ENCODE measurements at regions not wholly inside any gene's neighbourhood (a gene's known extent, or its start where the extent isn't known, plus 50 kb on each side); places are given as distances from the start of the nearest gene placed in this dataset.

DNA sequence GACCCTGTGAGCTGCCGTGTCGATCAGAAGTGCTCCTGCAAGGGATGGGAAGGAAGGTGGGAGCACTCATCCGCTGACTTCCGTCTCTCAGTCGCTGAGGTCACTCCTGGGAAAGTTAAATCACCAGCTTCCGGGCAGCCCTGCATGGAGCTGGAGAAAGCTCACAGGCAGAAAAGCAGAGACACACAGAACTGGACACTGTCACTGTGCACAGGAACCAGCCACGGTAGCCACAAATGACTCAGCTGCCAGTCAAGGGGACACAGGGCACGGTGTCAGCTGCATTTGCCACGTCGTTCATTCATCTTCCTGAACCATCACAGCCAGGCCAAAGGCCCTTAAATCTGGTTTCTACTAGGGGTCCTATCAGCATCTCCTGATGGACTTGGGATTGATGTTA, 226.4 kb upstream of the PSMD7 start:
- DNase-seq, result no peak
- TF ChIP-seq GATA1 (IDR thresholded peaks at IDR 0.05; ENCODE audit: low read depth, low read length) (no peak), POLR2A (IDR thresholded peaks at IDR 0.05; ENCODE audit: low read length) (no peak)

- TF ChIP-seq POLR2A (IDR thresholded peaks at IDR 0.05; ENCODE audit: low read length), result no peak
- no peak for TF ChIP-seq GATA1 (IDR thresholded peaks at IDR 0.05; ENCODE audit: low read depth, low read length)
- no peak for DNase-seq
These were observed 232.4 kb upstream of the PSMD7 start for GRCh38 chr16:74064120-74064735.

DNA sequence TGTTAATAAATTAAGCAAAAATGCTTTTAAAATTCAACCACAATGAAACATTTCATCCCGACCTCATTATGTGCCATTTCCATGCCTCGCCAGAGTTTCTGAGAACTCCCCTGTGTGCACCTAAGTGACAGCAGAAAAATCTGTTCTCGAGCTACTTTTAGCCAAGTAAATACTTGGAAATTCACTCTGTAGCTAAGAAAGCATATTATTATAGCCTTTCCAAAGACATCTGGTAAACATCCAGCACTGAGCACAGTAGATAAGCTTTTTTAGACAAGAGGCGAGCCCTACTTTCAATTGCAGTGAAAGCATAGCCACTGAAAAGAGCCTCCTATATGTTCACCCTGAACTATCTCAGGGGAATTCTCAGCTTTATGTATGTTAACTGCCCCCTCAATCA, 242.8 kb upstream of the PSMD7 start:
- no peak for DNase-seq
- no peak for TF ChIP-seq GATA1 (IDR thresholded peaks at IDR 0.05; ENCODE audit: low read depth, low read length)
- TF ChIP-seq POLR2A (IDR thresholded peaks at IDR 0.05; ENCODE audit: low read length), result no peak

DNA sequence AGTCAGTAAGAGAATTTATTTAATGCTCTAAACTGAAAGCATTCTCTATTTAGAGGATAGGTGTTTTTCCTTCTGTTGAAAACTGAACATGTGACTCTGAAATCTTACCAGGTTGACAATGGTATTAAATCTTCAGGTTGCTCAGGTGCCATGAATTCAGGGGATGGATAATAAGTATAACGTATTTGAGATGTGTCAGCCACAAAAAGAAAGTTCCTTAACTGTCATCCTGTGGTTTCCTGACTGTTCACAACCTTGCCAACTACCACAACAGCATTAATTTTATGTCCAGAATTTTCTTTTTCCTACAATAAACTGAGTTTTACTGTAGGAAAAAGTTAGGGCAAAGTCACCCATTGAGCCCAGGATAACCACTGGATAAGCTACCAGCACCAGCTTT, 243.3 kb upstream of the PSMD7 start:
- TF ChIP-seq GATA1 (IDR thresholded peaks at IDR 0.05; ENCODE audit: low read depth, low read length) (no peak), POLR2A (IDR thresholded peaks at IDR 0.05; ENCODE audit: low read length) (no peak)

DNA sequence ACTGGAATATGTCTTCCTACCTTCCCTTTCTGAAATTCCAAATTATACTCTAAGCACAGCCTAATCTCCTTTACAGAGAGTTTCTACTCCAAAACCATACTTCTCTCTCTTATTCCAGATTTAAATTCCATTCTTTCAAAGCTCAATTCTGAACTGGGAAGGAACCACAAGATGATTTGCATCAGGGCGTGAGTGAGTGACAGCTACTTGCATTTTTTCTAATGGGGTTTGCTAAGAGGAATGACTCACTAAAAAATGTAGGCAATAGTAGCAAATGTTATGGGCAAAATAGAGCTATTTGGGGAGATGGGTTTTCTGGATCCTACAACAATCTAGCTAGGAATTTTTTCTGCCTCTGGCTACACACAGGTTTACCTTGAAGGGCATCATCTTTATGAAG, 244.6 kb upstream of the PSMD7 start:
- TF ChIP-seq POLR2A (IDR thresholded peaks at IDR 0.05; ENCODE audit: low read length) (no peak), GATA1 (IDR thresholded peaks at IDR 0.05; ENCODE audit: low read depth, low read length) (no peak)
- DNase-seq, result no peak

More for the DNA sequence above, 243.3 kb upstream of the PSMD7 start:
- DNase-seq, result no peak

DNA sequence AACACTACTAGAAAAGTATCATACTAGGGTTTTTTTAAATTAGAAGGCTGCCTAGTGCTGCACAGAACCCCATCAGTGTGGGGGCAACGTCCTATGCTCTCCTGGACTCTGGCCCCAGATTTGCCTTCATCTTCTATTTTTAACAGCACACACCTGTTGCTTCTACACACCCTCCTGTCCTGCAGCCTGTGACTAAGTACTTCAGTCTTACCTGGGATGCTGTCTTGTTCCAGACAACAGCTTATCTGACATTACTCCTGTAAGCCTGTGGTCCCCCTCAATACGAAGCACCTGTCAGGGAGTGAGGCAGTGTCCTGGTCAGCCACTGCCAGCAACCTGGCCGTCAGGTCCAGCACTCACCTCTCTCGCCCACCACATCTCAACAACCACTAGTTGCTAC, 247.6 kb upstream of the PSMD7 start:
- TF ChIP-seq POLR2A (IDR thresholded peaks at IDR 0.05; ENCODE audit: low read length) (no peak), GATA1 (IDR thresholded peaks at IDR 0.05; ENCODE audit: low read depth, low read length) (no peak)
- no peak for DNase-seq

- DNase-seq, result no peak
- TF ChIP-seq GATA1 (IDR thresholded peaks at IDR 0.05; ENCODE audit: low read depth, low read length) (no peak), POLR2A (IDR thresholded peaks at IDR 0.05; ENCODE audit: low read length) (no peak)
These were observed 250.1 kb upstream of the PSMD7 start for GRCh38 chr16:74046524-74046923.

GRCh38 chr16:74045513-74045912, 251.1 kb upstream of the PSMD7 start:
- TF ChIP-seq GATA1 (IDR thresholded peaks at IDR 0.05; ENCODE audit: low read depth, low read length) (no peak), POLR2A (IDR thresholded peaks at IDR 0.05; ENCODE audit: low read length) (no peak)
- no peak for DNase-seq

DNA sequence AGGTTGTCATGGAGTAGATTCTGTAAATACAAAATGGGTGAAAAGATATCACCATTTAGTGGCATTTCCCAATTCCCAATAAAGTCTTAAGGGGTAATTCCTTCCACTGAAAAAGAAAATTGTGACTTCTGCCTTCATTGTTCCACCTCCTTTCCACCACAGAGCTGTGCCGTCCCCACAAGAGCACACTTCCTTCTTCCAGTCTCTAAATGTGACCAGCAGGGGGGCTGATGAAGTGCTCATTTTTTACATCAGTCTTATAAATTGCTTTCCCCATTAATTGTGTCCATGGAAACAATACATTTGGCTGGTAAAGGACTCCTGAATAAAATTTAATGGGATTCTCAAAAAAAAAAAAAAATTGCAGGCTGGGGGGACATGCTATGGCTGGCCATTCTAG, 260.8 kb upstream of the PSMD7 start:
- TF ChIP-seq POLR2A (IDR thresholded peaks at IDR 0.05; ENCODE audit: low read length) (no peak), GATA1 (IDR thresholded peaks at IDR 0.05; ENCODE audit: low read depth, low read length) (no peak)
- peak in 1 of 2 experiments; percentile 1 for DNase-seq

- DNase-seq, result peak in 1 of 2 experiments; percentile 12
- TF ChIP-seq POLR2A (IDR thresholded peaks at IDR 0.05; ENCODE audit: low read length) (no peak), GATA1 (IDR thresholded peaks at IDR 0.05; ENCODE audit: low read depth, low read length) (no peak)
These were observed 261.8 kb upstream of the PSMD7 start for GRCh38 chr16:74034862-74035261.

GRCh38 chr16:74034200-74034599, 262.4 kb upstream of the PSMD7 start:
- no peak for TF ChIP-seq POLR2A (IDR thresholded peaks at IDR 0.05; ENCODE audit: low read length)
- no peak for TF ChIP-seq GATA1 (IDR thresholded peaks at IDR 0.05; ENCODE audit: low read depth, low read length)
- DNase-seq, result no peak

GRCh38 chr16:74033441-74033995, 263.1 kb upstream of the PSMD7 start:
- TF ChIP-seq POLR2A (IDR thresholded peaks at IDR 0.05; ENCODE audit: low read length), result no peak
- TF ChIP-seq GATA1 (IDR thresholded peaks at IDR 0.05; ENCODE audit: low read depth, low read length), result no peak
- DNase-seq, result no peak

DNA sequence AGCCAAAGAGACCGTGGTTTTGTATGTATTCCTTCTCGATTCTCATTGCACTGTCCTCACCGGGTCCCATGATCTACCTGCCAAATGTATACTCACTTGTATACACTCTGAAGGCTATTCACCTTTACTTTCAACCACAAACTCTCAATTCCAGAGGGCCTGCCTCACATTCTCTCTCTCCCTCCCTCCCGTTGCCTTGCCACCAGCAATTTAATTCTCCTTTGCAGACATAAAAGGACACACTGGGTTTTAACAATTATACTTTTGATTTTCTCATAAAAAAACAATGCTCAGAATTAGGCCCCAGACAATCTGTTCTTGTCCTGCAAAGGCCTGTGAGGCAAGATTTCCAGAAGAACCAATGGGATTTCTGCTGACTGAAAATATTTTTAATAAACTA, 265.1 kb upstream of the PSMD7 start:
- DNase-seq, result no peak
- TF ChIP-seq POLR2A (IDR thresholded peaks at IDR 0.05; ENCODE audit: low read length) (no peak), GATA1 (IDR thresholded peaks at IDR 0.05; ENCODE audit: low read depth, low read length) (no peak)

DNA sequence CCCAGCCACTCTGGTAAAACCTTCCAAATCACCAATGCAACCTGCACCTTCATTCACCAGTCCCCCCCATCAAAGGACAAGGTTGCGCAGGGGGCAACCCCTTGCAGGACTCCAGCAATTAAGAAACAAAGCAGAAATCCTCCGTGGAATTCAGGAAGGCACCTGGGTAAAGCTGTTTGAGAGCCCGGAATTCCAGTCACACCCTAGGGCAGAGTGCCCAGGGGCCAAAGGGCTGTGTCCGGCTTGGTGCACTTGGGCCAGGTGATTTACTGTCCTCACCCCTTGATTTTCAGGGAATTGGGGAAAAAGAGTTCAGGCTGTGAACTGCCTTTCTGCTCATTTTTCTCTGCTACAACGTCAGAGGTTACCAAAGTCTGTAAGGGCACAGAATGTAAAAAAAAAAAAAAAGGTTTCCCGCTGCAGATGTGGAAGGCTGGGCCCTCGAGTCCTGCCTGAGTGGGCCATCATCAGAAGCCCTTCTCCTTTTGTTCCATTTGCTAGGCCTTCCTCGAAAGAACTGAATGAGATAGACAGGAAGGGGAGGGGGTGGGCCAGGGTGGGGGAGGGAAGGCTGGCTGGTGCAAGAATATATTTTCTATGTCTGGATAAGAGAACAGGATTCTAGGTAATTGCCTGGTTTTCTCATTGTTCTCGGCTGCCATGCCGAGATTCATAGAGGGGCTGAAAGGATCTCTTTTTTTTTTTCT, 266.5 kb upstream of the PSMD7 start:
- TF ChIP-seq POLR2A (IDR thresholded peaks at IDR 0.05; ENCODE audit: low read length), result no peak
- no peak for TF ChIP-seq GATA1 (IDR thresholded peaks at IDR 0.05; ENCODE audit: low read depth, low read length)
- DNase-seq, result no peak
